NCI-H748 (cell line): ENCODE measurements at regions not wholly inside any gene's neighbourhood (a gene's known extent, or its start where the extent isn't known, plus 50 kb on each side); places are given as distances from the start of the nearest gene placed in this dataset.

Source experiments
- DNase-seq: peaks from one replicate; lab custom pipeline; 2025; ENCODE audit not compliant: unreplicated experiment; lab: John Stamatoyannopoulos, UW

- DNase-seq, result no peak
Observed at GRCh38 chr2:181374781-181375675, 82.2 kb upstream of the ITGA4 start.

- DNase-seq, result peak; percentile 21
Observed at GRCh38 chr2:181376442-181376841, 80.7 kb upstream of the ITGA4 start.

GRCh38 chr2:181376999-181377398 lies 80.2 kb upstream of the ITGA4 start:
- DNase-seq, result no peak

GRCh38 chr2:181378491-181378890 lies 78.7 kb upstream of the ITGA4 start:
- no peak for DNase-seq

- no peak for DNase-seq
Observed at GRCh38 chr2:181380581-181380980, 76.6 kb upstream of the ITGA4 start.

GRCh38 chr2:181384923-181385322 lies 72.3 kb upstream of the ITGA4 start:
- DNase-seq, result no peak

GRCh38 chr2:181389524-181389923 lies 67.7 kb upstream of the ITGA4 start:
- DNase-seq, result no peak

GRCh38 chr2:181393472-181393871 lies 63.7 kb upstream of the ITGA4 start:
- peak; percentile 69 for DNase-seq

GRCh38 chr2:181394741-181395437 lies 62.3 kb upstream of the ITGA4 start:
- no peak for DNase-seq

- DNase-seq, result no peak
Observed at GRCh38 chr2:181395851-181396250, 61.3 kb upstream of the ITGA4 start.

- no peak for DNase-seq
Observed at GRCh38 chr2:181396256-181397123, 60.7 kb upstream of the ITGA4 start.

GRCh38 chr2:181397331-181397730 lies 59.9 kb upstream of the ITGA4 start:
- no peak for DNase-seq

- DNase-seq, result no peak
Observed at GRCh38 chr2:181398000-181398399, 59.2 kb upstream of the ITGA4 start.

GRCh38 chr2:181399027-181399426 lies 58.2 kb upstream of the ITGA4 start:
- DNase-seq, result no peak

- DNase-seq, result no peak
Observed at GRCh38 chr2:181404472-181404871, 52.7 kb upstream of the ITGA4 start.

- DNase-seq, result no peak
Observed at GRCh38 chr2:181407171-181407570, 50.0 kb upstream of the ITGA4 start.
